HL-60 (cell line): ENCODE measurements at regions not wholly inside any gene's neighbourhood (a gene's known extent, or its start where the extent isn't known, plus 50 kb on each side); places are given as distances from the start of the nearest gene placed in this dataset.
"Not testable (repeated sequence)": the region's sequence is repeated elsewhere in the genome, so short reads cannot be mapped to it uniquely, and the experiment has no call there.

Experiments used
- DNase-seq, 2 experiments: peaks; one replicate each; pipeline ENCODE4 v3.0.0-alpha.2; 2010 to 2020; ENCODE audit warnings: low read depth in 1 of 2, low spot score in 1 of 2
- H3K27ac ChIP-seq: fragments of 250-450 bp; sonication (Bioruptor Pico); replicated peaks from 2 replicates; pipeline ENCODE4 v1.5.1; 2020; ENCODE audit warnings: mild to moderate bottlenecking, moderate library complexity
- H3K27me3 ChIP-seq: fragments of 250-450 bp; sonication (Bioruptor Pico); 2 replicates; pipeline ENCODE4 v1.5.1; 2021; ENCODE audit warnings: mild to moderate bottlenecking, moderate library complexity; ENCODE audit not compliant: insufficient read depth, poor library complexity, severe bottlenecking
- H3K4me3 ChIP-seq: replicated peaks from 2 replicates; pipeline ENCODE4 v1.5.1; 2011; ENCODE audit warnings: mild to moderate bottlenecking, control low read depth, low read length; ENCODE audit not compliant: insufficient read depth
- CTCF ChIP-seq: IDR thresholded peaks from one replicate; pipeline ENCODE4 v1.5.1; 2011; ENCODE audit warnings: low read length, control low read depth, inconsistent platforms; ENCODE audit not compliant: insufficient read depth
- GABPA ChIP-seq: IDR thresholded peaks from 2 replicates; pipeline ENCODE4 v1.6.1; 2012; ENCODE audit warnings: low read depth
- POLR2AphosphoS5 ChIP-seq: IDR thresholded peaks from 2 replicates; pipeline ENCODE4 v1.6.1; 2012; ENCODE audit warnings: low read depth
- REST ChIP-seq: IDR thresholded peaks from 2 replicates; pipeline ENCODE4 v1.6.1; 2012; ENCODE audit warnings: low read depth; ENCODE audit not compliant: insufficient replicate concordance
- SPI1 ChIP-seq: IDR thresholded peaks from 2 replicates; pipeline ENCODE4 v1.6.1; 2012; ENCODE audit warnings: low read depth, mild to moderate bottlenecking, borderline replicate concordance

GRCh38 chr9:82883436-82883835 lies 179.5 kb downstream of the RASEF start:
- Histone ChIP-seq H3K4me3 (no peak overlapping the region), H3K27ac (no peak overlapping the region), H3K27me3 (no peaks in the 10 kb centered on the region)
- DNase-seq: no peak
- TF ChIP-seq CTCF (no peak), REST (no peak), POLR2AphosphoS5 (no peak), SPI1 (no peak), GABPA (no peak)

- DNase-seq, H3K27ac ChIP-seq: not testable (repeated sequence)
These were observed 179.0 kb downstream of the RASEF start for GRCh38 chr9:82883974-82884373.

GRCh38 chr9:82890401-82890800 lies 172.5 kb downstream of the RASEF start:
- DNase-seq: no peak
- H3K4me3 ChIP-seq: no peak overlapping the region
- H3K27ac ChIP-seq: no peak overlapping the region
- TF ChIP-seq CTCF (no peak), SPI1 (no peak)
- no peaks in the 10 kb centered on the region for H3K27me3 ChIP-seq

More at GRCh38 chr9:82883974-82884373, 179.0 kb downstream of the RASEF start:
- not testable (repeated sequence) for H3K27me3 ChIP-seq, H3K4me3 ChIP-seq

GRCh38 chr9:82890865-82891264 lies 172.1 kb downstream of the RASEF start:
- TF ChIP-seq CTCF (no peak), SPI1 (peak; percentile 69)
- H3K4me3 ChIP-seq: no peak overlapping the region
- H3K27me3 ChIP-seq: no peaks in the 10 kb centered on the region
- DNase-seq: peak in 1 of 2 experiments; percentile 9
- H3K27ac ChIP-seq: no peak overlapping the region

- H3K4me3 ChIP-seq: no peak overlapping the region
- DNase-seq: no peak
- TF ChIP-seq CTCF: no peak
- no peak for TF ChIP-seq POLR2AphosphoS5
- TF ChIP-seq SPI1: no peak
- no peak for TF ChIP-seq GABPA
- no peak for TF ChIP-seq REST
- no peak overlapping the region for H3K27ac ChIP-seq
- H3K27me3 ChIP-seq: no peaks in the 10 kb centered on the region
These were observed 171.6 kb downstream of the RASEF start for GRCh38 chr9:82891321-82891720.
